GM12865 (cell line): ENCODE measurements at regions not wholly inside any gene's neighbourhood (a gene's known extent, or its start where the extent isn't known, plus 50 kb on each side); places are given as distances from the start of the nearest gene placed in this dataset.

ENCODE experiments used
- DNase-seq: peaks from one replicate; pipeline ENCODE4 v3.0.0; 2010; ENCODE audit warnings: low read depth
- H3K4me3 ChIP-seq: 2 replicates; pipeline ENCODE4 v1.5.1; 2011; ENCODE audit warnings: mild to moderate bottlenecking, low read depth, low read length, control low read depth
- CTCF ChIP-seq: IDR thresholded peaks from 2 replicates; pipeline ENCODE4 v1.5.1; 2011; ENCODE audit warnings: low read length, control low read depth, low read depth, inconsistent platforms; ENCODE audit not compliant: insufficient read depth; ENCODE audit errors: missing control alignments

GRCh38 chr5:82622711-82623514 lies 344.8 kb upstream of the RPS23 start:
- H3K4me3 ChIP-seq, result no peak overlapping the region
- TF ChIP-seq CTCF, result no peak
- DNase-seq, result no peak

- no peak for DNase-seq
- H3K4me3 ChIP-seq, result no peak overlapping the region
- no peak for TF ChIP-seq CTCF
Observed at GRCh38 chr5:82622205-82622604, 344.1 kb upstream of the RPS23 start.

- no peak for TF ChIP-seq CTCF
- H3K4me3 ChIP-seq, result no peak overlapping the region
- DNase-seq, result no peak
Observed at GRCh38 chr5:82620957-82621600, 342.9 kb upstream of the RPS23 start.

GRCh38 chr5:82619097-82619496 lies 340.9 kb upstream of the RPS23 start:
- no peak for TF ChIP-seq CTCF
- H3K4me3 ChIP-seq, result no peak overlapping the region
- DNase-seq, result no peak

- no peak overlapping the region for H3K4me3 ChIP-seq
- no peak for DNase-seq
- TF ChIP-seq CTCF, result no peak
Observed at GRCh38 chr5:82614706-82615105, 336.6 kb upstream of the RPS23 start.

- TF ChIP-seq CTCF, result no peak
- H3K4me3 ChIP-seq, result no peak overlapping the region
- DNase-seq, result no peak
Observed at GRCh38 chr5:82613891-82614290, 335.7 kb upstream of the RPS23 start.
